ENCODE measurements at regions not wholly inside any gene's neighbourhood (a gene's known extent, or its start where the extent isn't known, plus 50 kb on each side); places are given as distances from the start of the nearest gene placed in this dataset.
"Not testable (repeated sequence)": the region's sequence is repeated elsewhere in the genome, so short reads cannot be mapped to it uniquely, and the experiment has no call there.

DNA sequence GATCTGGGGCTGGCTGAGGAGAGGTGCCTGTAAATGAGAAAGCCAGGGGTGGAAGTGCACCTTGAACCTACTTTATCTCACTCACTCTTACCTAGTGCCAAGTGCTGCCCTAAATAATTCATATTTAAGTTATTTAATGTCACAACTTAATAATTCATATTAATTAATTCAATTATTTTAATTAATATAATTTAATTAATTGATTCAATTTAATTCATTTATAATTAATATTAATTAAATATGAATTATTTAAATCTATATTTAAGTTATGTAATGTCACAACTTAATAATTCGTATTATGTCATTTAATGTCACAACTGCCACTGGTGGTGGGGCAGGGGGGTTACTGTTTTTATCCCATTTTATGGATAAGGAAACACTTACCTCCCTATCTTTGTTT lies 361.6 kb upstream of the RUNX1 start:
- no peak for DNase-seq

DNA sequence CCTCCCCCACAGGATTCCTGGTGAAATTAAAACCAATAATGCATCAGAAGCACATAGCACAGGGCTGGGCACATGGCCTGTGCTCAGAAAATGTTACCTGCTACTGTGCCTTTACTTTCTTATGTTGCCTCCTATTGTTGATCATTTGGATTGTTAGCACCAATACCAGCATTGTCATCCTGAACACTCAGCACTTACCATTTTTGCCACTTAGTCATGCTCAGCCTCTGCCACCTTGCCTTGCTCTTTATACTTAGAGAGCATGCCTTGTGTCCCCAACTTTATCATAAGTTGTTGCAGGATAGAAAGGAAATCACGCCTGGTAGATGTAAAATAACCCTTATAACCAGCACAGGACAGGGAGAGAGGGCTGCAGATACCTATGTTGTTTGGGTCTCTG lies 361.0 kb upstream of the RUNX1 start:
- DNase-seq = no peak

DNA sequence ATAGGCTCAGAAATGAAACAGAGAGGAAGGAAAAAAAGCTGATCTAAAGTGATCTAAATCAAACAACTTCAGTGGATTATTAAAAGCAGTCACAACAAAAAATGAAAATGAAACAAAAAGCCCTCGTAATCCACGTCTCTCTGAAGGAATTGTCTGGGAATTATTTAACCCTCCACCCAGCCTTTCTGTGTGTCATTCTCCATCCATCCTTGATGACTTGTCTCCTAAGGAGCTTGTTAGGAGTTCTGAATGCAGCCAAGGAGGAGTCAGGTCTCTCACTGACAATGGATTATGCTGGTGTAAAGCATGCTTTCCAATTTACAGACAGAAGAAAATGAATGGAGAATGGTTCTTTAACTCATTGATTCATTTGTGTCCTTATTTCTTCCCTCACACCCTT lies 359.3 kb upstream of the RUNX1 start:
- peak; percentile 74 for DNase-seq

DNA sequence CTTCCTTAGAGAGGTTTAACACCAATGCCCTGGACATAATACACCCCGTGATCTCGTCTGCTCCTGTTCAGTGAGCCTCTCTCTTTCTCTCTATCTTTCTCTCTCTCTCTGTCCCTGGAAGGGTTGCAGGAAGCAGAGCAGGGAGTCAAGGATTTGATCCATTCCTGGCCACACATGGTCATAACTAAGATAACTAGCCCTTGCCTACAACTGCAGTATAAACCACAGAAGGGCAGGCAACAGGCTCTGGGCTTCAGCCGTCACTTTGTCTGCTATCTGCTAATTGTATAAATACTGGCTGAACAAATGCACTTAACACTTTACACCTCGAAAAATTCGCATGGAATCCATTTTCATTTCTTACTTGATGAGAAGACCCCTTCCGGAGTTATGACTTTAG lies 357.5 kb upstream of the RUNX1 start:
- DNase-seq = no peak

DNA sequence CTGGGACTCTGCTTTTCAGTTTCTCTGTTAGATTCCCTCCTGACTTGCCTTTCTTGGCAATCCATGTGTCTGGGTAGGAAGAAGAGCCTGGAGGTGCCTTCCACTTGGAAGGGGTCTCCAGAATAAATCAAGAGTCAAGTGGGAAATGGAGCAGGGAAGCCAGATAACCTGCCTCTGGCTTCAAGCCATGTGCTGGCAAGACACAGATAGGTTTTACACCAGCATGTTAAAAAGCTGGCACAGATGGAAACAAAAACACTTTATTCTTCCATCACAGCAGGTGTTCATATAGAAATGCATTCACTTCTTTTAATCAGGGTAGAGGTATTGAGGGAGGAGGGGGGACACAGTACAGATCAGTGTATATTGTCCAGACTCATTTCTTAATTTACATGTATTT lies 356.9 kb upstream of the RUNX1 start:
- DNase-seq = no peak

DNA sequence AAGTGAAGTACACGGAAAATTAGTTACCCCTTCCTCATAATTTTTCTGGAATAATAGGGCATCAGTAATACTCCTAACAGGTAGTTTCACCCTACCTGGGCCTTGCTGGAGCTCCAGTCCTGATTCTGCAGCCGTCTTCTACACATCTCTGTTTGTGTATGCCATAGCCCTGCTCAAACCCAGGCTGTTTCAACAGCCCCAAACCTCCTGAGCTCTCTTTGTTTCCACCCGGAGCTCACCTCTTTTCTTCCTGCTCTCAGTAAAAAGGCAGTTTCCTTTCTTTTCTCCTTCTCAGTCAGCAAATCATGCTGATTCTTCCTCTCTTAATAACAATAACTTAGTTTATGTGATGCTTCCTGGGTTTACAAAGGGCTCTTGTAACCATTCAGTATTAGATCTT lies 355.1 kb upstream of the RUNX1 start:
- DNase-seq = no peak

DNA sequence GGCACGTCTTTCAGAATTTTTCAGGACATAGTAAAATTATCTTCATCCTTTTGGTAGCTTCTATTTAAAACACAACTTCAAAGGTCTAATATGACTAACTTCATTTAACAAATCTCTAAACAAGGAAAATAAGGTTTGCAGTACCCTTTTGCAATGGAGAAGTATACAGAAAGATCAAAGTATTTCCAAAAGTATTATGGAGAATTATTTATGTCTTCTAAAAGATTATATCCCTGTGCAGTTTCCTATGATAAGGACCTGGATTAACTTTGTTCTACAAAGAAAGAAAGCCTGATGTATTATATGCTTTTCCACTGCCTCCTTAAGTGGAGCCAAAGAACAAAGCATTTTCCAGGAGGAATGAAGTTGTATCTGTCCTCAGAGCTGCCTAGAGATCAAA lies 353.0 kb upstream of the RUNX1 start:
- DNase-seq = no peak

DNA sequence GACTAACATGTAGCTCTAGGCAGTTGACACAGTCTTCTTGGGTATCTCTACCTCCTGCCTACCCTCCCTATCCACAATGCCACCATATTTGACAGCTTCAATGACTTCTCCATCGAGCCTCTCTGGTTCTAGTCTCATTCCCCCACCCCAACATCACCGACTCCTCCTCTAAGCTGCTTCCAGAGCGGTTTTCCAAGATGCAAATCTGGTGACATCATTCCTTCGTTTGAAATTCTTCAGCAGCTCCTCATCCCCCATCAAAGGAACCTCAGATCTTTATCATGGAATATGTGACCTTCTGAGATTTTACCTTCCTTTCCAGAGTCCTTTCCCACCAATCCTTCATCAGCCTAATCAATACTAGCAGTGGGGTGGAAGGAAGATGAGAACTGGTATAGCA lies 352.4 kb upstream of the RUNX1 start:
- DNase-seq = peak; percentile 69

DNA sequence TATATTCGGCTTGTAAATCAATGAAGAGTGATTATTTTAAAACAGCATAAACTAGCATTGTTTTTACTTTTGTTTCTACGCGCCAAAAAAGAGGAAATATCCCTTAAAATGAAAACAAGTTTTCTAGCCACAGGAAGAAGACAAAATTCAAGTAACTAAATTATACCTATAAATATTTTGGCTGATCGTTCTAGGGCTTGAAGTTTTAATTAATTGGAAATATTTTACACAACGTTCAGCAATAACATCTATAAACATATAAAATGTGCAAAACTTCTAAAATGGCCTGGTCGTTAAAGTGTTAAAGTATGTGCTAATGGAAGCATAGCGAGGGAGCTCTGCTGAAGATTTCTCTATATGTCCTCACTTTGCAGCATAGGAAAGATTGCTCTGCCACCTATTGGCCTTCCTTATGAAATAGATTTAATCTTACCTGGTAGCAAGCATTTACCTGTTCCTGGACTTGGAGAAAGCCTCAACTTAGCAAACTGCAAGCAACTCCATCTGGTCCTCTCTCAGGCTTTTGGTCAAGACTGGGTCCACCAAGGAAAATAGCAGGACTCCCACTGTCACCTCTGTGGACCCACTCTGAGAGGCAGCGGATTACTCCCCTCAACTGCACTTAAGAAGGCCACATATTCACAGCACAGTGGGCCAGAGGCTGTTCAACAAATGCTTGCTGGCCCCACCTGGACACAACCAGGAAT lies 351.3 kb upstream of the RUNX1 start:
- DNase-seq = peak; percentile 78

DNA sequence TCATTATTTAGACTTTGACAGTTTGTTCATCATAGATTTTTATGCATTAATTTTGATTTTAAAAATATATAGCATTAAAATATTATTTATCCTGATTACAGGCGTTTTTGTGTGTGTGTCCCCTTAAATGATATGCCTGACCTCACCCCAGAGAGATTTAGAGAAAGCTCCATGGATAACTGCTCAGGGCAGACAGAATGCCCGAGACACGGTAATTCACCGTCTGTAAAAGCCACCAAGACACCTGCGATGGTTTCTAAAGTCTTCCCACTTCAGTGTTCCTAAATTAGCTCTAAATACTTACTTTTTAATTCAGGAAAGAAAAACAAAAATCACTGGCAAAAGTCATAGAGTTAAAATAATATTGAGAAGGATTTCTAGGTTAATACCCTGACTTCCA lies 350.6 kb upstream of the RUNX1 start:
- DNase-seq = no peak

DNA sequence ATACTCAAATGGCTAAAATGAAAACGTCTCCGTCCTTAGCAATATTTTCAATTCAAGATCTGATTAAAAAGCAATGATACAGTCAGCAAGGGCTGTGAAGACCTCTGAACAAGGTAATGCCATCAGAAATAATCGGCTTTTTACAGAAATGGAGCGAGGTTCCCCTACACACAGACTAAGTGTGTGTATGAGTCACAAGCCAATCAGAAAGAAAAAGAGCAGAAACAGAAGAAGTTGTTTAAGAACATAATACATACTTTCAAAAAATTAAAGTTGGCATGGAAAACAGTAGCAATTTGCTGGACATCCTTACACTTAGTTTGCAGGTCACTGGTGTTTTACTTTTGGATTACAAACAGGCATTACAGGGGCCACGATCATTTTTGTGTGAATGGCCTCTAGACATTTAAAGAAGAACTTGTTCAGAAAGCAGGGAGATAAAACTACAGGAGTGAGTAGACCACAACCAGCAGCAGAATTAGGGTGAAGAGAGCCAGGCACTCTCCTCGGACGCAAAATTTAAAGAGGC lies 350.0 kb upstream of the RUNX1 start:
- DNase-seq = no peak

DNA sequence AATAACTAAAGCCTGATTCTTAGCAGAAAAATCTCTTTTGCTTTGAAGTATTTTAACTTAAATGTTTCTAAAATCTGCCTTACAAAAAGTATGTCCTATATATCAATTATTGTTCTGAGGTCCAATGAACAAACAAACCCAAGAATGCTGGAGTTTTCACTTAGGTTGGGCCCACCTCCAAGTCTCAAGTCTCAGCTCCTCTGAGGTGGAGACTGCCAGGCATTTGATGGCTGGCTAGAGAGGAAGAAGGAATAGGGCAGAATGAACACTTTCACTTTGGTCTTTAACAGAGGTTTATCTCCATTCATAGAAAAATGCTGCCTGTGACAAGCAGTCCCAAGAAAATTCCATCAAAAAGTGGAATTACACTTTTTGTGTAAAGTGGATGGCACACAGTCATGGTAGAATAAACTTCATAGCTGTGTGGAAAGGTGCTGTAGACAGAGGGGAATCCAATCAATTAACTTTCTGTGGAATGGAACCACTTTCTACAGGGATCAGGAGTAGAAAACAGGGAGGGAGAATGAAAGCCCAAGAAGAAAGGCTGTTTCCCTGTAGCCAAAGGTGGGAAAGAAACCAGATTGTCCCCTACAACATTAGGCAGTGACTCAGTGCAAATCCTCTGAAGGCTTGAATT lies 349.4 kb upstream of the RUNX1 start:
- DNase-seq = peak; percentile 43

DNA sequence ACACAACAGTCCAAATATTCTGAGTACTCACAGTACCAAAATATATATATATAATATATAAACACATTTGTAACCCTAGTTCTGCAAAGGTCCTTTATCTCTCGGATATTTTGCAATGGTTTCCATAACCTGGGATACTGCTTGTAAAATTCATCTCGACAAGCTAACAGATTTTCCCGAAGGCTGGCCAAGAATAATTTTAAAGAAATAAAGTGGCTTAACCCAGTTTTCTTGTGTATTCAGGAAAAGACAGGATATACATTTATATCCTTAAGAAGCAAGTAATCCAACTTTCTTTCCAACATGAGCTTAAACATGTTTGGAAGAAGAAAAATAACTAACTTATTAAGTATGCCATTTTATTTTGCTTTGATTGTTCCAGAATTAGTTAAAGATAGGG lies 348.7 kb upstream of the RUNX1 start:
- no peak for DNase-seq

DNA sequence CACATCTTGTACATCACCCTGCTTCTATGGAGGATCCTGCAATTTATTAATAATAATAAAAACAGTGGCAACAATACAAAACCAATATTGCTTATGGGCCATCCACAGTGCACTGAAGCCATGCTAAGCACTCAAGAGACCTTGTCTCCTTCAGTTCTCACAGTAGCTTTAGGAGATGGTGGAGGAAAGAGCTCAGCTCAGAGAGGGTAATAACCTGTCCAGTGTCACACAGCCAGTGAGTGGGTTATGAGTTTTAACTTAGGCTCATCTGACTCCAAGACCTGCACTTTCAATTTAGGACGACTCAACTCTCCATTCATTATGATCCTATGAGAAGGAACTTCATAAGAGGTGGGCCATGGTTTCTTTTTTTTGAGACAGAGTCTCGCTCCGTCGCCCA lies 347.6 kb upstream of the RUNX1 start:
- no peak for DNase-seq

DNA sequence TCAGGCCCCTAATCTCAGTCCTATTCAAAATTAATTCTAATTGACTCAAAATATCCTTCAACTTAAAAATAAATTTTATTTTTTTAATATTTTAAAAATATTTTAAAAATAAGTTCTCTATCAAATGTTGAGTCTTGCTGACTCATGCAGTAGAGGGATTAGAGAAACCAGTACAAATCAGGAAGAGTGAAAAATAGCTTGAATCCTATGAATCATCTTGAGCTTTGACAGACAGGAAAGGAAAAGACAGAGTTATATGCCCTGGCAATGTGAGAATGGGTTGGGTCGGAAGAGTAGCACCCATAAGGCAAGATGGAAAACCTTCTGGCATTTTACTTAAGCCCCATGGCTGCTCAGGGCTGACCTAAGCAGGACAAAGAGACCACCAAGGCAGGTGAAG lies 346.6 kb upstream of the RUNX1 start:
- DNase-seq = peak; percentile 65

DNA sequence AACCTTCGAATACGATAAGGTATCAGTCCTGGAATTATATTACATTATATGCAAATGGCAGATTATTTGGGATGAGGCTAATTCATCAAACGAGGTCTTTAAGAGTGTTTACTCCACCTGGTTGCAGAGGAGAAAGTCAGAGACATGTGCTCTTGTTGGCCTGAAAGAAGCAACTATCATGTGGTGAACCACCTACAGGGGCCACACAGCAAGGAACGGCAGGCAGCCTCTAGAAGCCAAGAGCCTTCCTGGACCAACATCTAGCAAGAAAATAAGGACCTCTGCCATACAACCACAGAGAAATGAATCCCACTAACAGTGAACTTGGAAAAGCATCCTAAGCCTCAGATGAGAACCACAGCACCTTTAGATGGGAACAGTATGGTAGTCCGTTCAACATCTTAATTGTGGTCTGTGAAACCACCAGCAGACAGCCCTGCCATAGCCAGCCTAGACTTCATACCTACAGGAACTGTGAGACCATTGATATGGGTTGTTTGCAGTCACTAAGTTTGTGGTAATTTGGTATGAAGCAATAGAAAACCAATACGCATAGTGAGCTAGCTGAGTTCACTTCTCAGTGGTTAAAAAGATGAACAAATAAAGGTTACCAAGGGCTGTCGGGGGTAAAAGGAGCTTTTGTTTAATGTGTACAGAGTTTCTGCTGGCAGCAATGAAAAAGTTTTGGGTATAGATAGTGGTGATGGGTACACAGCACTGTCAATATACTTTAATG lies 345.7 kb upstream of the RUNX1 start:
- peak; percentile 67 for DNase-seq

DNA sequence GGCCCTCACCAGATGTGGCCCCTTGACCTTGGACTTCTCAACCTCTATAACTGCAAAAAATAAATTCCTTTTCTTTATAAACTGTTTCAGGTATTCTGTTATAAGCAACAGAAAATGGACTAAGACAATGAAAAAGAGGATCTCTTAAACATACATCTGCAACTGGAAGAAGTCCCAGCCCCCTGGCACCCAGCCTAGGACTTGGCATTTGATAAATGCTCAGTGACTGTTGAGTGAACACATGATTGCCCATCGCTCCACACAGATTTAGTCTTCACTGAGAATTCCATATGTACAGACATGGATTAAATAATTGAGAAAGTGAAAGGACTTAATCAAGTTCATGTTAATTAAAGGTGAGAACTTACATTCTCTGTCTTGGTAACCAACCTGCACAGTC lies 344.9 kb upstream of the RUNX1 start:
- DNase-seq = peak; percentile 30

DNA sequence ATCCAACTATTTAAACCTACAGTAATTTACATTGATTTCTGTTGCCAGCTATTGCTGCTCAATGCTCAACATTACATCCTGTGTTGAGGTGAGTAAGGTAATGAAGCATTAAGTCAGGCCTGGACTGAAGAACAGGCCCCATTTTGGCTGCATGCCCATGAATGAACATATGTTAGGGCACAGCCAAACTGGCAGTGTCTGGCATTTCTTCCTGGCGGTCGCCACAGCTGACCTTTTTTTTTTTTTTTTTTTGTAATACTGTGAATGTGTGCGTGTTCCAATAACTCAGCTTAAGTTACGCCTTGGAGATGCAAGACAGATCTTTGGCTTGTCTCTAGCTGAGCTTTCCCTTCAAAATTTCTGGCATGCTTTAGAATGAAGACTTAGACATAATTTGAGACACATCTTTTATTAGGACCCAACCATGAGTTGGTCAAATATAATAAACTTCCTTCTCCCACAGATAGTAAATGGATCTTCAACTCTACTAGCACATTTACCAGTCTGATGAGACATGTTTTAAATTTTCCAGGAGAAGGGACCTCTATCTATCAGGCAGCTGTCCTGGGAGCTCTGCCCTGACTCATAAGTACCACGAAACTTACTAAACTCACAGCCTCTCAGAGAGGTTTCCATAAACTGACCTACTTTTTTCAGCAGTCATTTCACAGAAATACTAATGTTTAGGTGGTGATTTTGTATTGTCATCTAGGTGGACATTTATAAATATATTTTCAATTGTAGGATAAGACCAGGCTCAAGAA lies 341.1 kb upstream of the RUNX1 start:
- DNase-seq = peak; percentile 75

DNA sequence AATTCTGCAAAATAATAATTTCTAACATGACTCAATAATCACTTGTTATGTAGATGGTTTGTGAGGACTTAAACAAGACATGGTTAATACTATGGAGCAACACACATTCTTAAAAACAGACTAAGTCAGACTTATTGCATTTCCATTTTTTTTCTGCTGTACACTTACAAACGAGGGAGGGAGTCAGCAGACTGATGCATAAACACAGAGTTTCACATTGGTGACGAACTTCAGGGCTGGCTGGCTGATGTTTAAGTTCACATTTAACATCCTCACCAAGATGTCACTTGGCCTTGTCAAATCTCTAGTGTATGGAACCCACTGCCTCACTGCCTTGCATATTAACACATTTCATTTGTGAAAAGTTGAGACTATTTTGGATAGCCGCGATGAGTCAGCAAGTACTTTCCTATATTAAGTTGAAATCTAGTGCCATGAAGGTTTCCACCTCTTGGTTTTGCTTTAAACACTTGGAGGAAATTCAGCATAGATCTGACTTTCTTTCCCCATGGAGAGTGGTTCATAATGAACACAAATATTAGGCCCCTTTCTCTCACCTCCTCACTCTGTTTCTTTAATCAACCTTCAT lies 337.5 kb upstream of the RUNX1 start:
- DNase-seq = no peak

DNA sequence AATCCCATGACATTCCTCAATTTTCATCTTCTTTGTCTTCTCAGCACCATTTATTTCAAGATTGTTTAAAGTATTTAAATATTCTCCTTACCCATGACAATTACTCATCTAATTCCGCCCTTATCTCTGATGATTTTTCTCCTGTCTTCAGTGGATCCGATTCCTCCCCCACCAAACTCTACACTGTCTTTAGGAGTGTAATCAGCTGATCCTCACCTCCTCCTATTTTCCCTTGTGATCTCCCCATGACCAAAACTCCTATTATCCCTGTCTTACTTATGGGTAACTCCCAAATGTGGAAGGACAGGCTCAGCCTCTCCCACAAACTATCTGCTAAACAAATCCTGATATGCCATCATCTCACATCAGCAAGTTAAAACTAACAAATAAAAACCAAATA lies 335.3 kb upstream of the RUNX1 start:
- DNase-seq = no peak

DNA sequence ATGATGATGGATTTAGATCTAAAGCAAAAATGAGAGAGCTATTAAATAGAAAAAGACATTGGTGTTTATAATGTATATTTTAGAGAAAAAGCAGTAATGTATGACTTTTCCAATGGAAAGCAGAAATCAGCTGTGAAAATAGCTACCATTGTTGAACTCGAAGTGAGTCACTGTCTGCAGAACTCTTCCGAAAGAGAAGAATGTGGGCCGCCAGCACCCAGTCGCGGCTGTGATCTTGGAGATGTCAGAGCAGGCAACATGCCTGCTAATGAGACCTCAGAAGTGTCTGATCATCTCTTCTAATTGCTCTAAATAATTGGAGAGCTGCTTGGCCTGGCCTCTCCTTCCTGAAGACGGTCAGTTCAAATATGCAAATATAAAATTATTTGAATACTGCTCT lies 333.6 kb upstream of the RUNX1 start:
- peak; percentile 28 for DNase-seq

DNA sequence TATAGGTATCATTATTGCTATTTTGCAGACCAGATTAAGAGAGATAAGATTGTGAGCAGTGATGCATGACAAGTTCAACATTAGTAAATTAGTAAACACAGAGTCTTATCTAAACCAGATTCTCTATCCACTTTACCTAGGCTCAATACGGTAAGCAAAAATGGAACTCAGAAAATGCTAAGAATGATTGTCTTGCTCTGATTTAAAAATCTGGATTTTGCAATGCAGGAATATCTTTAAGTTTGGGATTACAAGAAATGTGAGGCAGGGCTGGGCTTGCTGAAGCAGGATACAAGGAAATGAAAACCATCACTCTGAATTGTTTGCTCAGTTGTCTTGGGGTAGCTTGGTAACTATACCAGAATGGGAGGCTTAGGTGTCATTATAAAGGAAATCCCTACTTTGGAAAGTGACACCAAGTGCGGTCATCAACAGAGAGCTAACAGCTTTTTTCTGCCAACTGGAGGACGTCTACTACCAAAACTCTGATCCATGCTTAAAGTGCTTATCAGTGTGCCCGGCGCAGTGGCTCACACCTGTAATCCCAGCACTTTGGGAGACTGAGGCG lies 332.7 kb upstream of the RUNX1 start:
- DNase-seq = no peak

DNA sequence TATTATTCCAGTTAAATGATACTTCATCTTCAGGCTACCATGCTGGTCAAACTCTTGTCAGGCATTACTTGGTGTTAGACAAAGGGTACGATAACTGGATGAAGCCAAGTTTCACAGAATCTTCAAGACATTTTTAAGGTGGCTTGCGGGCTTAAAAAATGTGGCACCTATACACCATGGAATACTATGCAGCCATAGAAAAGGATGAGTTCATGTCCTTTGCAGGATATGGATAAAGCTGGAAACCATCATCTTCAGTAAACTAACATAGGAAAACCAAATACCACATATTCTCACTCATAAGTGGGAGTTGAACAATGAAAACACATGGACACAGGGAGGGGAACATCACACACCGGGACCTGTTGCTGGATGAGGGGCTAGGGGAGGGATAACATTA lies 331.2 kb upstream of the RUNX1 start:
- DNase-seq = not testable (repeated sequence)

Measured in fibroblast of upper back skin (primary cell).